ENCODE measurements at regions not wholly inside any gene's neighbourhood (a gene's known extent, or its start where the extent isn't known, plus 50 kb on each side); places are given as distances from the start of the nearest gene placed in this dataset.

GRCh38 chr12:4152145-4152795 is 121.3 kb upstream of the CCND2 start:
- TF ChIP-seq CTCF (IDR thresholded peaks at IDR 0.05) (no peak), POLR2A (IDR thresholded peaks at IDR 0.05) (no peak)

All from uterus (tissue), 2 donors.